Calu3 (cell line): ENCODE measurements at regions not wholly inside any gene's neighbourhood (a gene's known extent, or its start where the extent isn't known, plus 50 kb on each side); places are given as distances from the start of the nearest gene placed in this dataset.

ENCODE experiments used
- BruUV-seq: library from RNA; stranded (reverse); fragments of 400-500 nt; replicated peaks from 2 replicates; lab custom pipeline; 2021; lab: Mats Ljungman, UMichigan
- CTCF ChIA-PET: fragments of 300-600 bp; sonication (Branson Sonifier 250); formaldehyde crosslinking; loops from one replicate; lab custom pipeline; 2022; ENCODE audit warnings: antibody characterized with exemption; lab: Charles Lee
- DNase-seq: peaks from one replicate; pipeline ENCODE4 v3.0.0; 2022
- H3K27ac Mint-ChIP-seq: one replicate; pipeline ENCODE4 v1.8.0; 2022; ENCODE audit warnings: mixed read lengths; ENCODE audit not compliant: unreplicated experiment
- H3K27me3 Mint-ChIP-seq: one replicate; pipeline ENCODE4 v1.8.0; 2022; ENCODE audit warnings: mixed read lengths; ENCODE audit not compliant: unreplicated experiment
- H3K36me3 Mint-ChIP-seq: one replicate; pipeline ENCODE4 v1.8.0; 2022; ENCODE audit warnings: mild to moderate bottlenecking, moderate library complexity, mixed read lengths; ENCODE audit not compliant: insufficient read depth, unreplicated experiment
- H3K4me1 Mint-ChIP-seq: one replicate; pipeline ENCODE4 v1.8.0; 2022; ENCODE audit warnings: mild to moderate bottlenecking, low read depth, mixed read lengths; ENCODE audit not compliant: unreplicated experiment
- H3K4me3 Mint-ChIP-seq: one replicate; pipeline ENCODE4 v1.8.0; 2022; ENCODE audit warnings: mild to moderate bottlenecking, low read depth, moderate library complexity, mixed read lengths; ENCODE audit not compliant: unreplicated experiment
- H3K9me3 Mint-ChIP-seq: one replicate; pipeline ENCODE4 v1.8.0; 2022; ENCODE audit warnings: low read depth, mixed read lengths; ENCODE audit not compliant: unreplicated experiment
- CTCF ChIP-seq: fragments of 200-600 bp; IDR thresholded peaks from one replicate; pipeline ENCODE4 v1.8.0; 2022; ENCODE audit warnings: antibody characterized with exemption; ENCODE audit not compliant: unreplicated experiment
- intact Hi-C: fragments of 100-400 bp; cut with micrococcal nuclease; formaldehyde crosslinking; loops from one replicate; pipeline ENCODE4 v1.10.0; 2022; ENCODE audit not compliant: unreplicated experiment

GRCh38 chr3:30356866-30357753 is 249.3 kb upstream of the TGFBR2 start:
- CTCF ChIA-PET = interaction anchor here (0.7 kb wide), 1 partner anchor 11 kb away, joined by 4 read pairs; no protein-coding TSS in a partner anchor
- DNase-seq = no peak
- Mint-ChIP-seq H3K36me3 (no peaks in the 10 kb centered on the region), H3K27me3 (no peaks in the 10 kb centered on the region), H3K27ac (no peak overlapping the region), H3K4me3 (no peak overlapping the region), H3K9me3 (no peaks in the 10 kb centered on the region), H3K4me1 (peaks cover 23% of the 10 kb centered on the region)
- TF ChIP-seq CTCF = no peak
- BruUV-seq = no TSS peak
- intact Hi-C loops = no loop called here

DNA sequence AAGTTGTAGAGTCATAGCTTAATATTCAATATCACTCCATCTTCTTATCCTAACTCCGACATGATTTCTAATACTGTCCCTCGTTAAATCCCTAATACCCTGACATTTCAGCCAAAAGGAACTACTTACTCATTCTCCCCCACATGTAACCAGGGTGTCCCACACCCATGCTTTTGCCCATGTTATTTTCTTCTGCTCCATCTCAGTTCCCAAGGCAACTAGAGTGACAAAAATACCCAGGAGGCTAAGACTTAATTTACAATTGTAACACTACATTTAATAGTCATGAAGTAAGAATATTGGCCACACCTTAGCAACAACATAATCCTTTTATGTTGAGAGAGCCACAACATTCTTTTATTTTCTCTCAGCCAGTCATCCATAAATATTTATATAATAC is 248.5 kb upstream of the TGFBR2 start:
- no peaks in the 10 kb centered on the region for H3K27me3 Mint-ChIP-seq
- no peaks in the 10 kb centered on the region for H3K9me3 Mint-ChIP-seq
- H3K4me1 Mint-ChIP-seq = peaks cover 15% of the 10 kb centered on the region
- DNase-seq = no peak
- CTCF ChIA-PET = no interaction called here
- H3K27ac Mint-ChIP-seq = no peak overlapping the region
- no peaks in the 10 kb centered on the region for H3K36me3 Mint-ChIP-seq
- no TSS peak for BruUV-seq
- H3K4me3 Mint-ChIP-seq = no peak overlapping the region
- no peak for TF ChIP-seq CTCF
- intact Hi-C loops = no loop called here

DNA sequence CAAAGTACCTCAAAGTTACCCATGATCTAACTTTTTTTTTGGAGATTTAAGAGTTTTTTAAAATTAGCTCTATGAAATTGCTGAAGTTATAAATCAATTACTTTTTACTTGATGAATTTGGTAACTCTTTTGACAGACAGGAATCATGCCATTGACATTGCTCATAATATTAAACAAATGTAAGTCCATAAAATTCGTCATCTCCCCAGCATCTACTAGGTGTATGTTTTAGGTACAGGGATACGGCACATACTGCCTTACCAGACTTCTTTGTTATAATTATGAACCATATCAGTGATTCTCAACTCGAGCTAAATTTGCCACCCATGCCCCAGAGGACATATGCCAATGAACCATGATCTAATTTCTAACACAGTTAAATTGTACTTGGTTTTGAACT is 247.5 kb upstream of the TGFBR2 start:
- Mint-ChIP-seq H3K4me1 (peaks cover 18% of the 10 kb centered on the region), H3K9me3 (no peaks in the 10 kb centered on the region), H3K36me3 (no peaks in the 10 kb centered on the region), H3K4me3 (no peak overlapping the region), H3K27ac (no peak overlapping the region), H3K27me3 (no peaks in the 10 kb centered on the region)
- CTCF ChIA-PET = no interaction called here
- TF ChIP-seq CTCF = no peak
- no peak for DNase-seq
- intact Hi-C loops = no loop called here
- no TSS peak for BruUV-seq

GRCh38 chr3:30368978-30369377 is 237.4 kb upstream of the TGFBR2 start:
- Mint-ChIP-seq H3K4me3 (no peak overlapping the region), H3K9me3 (no peaks in the 10 kb centered on the region), H3K27ac (no peak overlapping the region), H3K4me1 (peaks cover 33% of the 10 kb centered on the region), H3K27me3 (no peaks in the 10 kb centered on the region), H3K36me3 (no peaks in the 10 kb centered on the region)
- BruUV-seq = no TSS peak
- CTCF ChIA-PET = no interaction called here
- intact Hi-C loops = no loop called here
- TF ChIP-seq CTCF = no peak
- DNase-seq = no peak
